NCI-H524 treated with DMSO at 0.1 percent for 48 hours (cell line): ENCODE measurements at regions not wholly inside any gene's neighbourhood (a gene's known extent, or its start where the extent isn't known, plus 50 kb on each side); places are given as distances from the start of the nearest gene placed in this dataset.
"Not testable (repeated sequence)": the region's sequence is repeated elsewhere in the genome, so short reads cannot be mapped to it uniquely, and the experiment has no call there.

ENCODE experiments used
- DNase-seq: peaks from one replicate; lab custom pipeline; 2025; lab: John Stamatoyannopoulos, UW

DNA sequence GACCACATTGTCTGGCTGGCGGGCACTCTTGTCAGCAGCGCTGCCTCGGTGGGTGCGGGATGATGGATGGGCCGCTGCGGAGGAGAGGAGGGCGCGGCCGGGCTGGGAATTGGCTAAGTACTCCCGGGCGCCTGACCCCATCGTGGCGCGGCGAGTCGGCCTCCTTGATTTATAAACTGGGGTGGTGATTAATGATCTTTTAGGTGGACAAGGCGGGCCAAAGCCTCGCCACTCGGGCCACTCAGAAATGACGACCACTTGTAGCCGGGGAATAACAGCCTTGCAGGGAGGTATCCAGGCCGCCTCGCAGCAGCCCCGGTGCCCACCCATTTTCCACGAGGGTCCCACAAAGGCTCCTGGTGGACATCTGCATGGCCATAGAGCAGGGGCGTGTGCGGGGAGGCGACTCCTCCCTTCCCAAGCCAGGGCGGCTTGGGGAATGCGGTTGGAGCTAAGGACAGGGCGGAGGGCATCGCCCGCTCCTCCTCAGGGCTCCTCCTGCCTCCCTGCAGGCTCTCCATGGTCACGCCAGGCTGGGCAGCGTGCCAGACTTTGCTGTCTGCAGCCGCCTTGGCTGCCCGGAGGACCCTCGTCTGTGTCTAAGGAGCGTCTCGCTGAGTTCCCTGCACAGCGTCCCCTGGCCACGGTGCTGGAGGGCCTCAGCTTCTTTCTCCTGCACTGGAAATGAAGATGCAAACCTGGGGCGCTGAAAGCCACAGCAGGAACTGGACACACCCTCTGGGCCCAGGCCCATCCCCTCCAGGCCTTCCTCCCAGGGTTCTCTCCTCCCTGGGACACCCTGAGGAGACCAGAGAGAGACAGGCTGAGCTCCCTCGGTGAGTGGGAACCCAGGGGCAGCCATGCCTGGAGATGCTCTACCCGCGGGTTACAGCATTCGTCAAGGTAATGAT is 287.4 kb upstream of the IRX4 start:
- no peak for DNase-seq

DNA sequence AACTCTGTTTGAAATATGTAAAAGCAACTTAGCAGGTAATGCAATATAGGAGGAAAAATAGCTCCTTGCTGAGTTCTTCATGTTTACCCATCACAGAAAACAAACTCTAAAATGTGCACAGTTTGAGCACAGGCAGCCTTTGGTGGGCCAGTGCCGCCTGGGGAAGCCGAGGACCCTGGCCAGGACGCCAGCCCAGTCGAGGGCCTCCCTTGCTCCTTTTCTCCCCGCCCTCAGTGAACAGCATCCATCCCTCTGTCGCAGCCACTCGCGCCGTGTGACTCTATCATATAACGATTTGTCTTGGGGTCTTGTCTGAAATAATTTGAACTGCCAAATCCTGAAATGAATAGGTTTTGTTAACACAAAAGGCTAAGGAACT is 286.7 kb upstream of the IRX4 start:
- DNase-seq: no peak

DNA sequence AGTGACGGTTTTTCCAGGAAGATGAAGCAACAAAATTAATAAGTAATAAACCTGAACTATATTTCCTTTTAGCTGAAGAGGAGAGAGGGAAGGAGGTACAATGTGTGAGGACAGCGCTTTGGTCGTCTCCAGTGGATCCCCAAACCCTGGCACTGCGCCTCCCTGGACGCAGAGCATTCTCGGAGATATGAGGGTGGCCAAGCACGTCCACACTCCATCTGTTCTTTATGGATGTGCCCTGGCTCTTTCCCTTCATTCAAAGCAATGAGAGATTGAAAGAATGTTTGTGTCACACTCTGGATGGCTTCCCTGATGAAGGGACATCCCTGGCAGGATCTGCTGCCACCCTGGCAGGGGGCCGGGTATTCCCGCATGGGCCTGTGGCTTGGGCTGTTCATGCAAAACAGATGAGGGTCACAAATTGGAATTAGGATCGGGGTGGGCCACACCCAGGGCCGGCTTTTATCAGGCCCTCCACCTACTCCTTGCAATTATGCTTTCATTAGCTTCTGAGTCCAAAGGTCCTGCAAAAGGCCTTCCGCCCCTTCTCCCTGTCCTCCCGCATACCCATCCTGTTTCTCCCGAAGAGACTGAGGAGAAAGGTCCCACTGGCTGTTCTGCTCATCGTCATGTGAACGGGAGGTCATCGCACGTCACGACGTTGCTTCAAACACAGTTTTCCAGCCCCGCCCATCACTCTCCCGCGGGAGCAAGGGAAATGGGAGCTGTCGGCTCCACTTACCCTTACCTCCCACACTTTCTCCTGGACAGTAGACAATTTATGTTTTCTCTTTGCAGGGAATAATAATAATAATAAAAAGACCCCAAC is 286.1 kb upstream of the IRX4 start:
- DNase-seq: no peak

DNA sequence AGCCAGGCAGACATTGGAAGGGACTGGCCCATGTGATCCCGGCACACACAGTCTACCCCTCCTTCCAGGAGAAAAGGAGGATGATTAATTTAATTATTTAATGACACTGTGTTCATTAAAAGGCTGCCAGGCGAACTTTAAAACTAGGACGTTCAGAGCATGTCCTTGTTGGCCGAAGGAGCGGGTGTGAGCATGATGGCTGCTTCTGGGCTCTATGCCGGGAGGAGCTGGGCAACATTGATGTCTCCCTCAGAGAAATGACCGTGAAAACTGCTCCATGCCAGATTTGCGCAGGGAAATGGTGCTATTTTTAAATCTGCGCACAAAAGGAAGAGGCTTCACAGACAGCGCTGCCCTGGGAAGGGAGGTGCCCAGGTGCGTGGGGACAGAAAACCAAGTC is 284.9 kb upstream of the IRX4 start:
- DNase-seq: no peak

DNA sequence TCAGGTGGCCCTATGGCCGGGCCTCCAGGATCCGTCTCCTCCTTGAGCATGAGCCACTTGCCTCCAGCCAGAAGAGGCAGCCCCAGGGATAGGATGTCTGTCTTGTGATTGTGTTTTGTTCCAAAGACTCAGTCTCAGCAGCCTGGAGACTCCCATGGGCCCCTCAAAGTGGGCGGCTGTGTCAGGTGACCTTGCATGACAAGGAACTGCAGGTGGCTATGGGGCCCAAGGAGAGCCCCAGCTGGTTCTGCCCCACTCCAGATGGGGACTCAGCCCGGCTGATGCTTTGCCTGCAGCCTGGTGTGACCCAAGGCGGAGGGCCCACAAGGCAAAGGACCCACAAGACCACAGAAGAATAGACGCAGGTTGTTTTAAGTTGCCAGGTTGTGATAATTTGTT is 284.3 kb upstream of the IRX4 start:
- no peak for DNase-seq

DNA sequence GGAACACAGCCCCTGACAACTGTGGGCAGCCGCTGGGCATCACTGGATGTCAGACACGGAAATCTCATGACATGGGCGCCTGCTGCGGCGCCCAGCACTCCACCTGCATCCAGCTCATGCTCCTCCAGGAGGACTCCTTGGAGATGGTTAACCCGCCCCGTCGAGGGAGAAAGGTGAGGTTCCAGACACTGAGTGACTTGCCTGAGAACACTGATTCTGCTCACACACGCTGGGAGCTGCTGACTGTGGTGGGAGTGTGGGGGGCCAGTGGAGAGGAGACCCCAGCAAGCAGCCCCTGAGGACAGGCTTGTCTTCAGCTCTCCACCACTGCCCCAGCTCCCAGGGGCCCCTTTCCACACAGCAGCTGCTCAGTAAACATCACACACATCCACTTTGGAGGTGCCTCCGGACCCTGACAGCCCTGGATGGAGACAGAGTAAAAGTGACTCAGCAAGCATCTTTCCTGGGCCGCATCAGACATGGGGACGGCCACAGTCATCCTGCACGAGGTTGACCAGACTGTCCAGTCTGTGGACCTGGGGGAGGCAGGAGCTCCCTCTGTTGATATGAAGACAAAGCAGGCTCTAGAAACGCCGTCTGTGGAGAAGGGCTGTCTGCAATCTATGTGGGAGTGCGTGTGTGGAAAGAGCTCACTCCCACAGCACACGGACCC is 283.7 kb upstream of the IRX4 start:
- no peak for DNase-seq

DNA sequence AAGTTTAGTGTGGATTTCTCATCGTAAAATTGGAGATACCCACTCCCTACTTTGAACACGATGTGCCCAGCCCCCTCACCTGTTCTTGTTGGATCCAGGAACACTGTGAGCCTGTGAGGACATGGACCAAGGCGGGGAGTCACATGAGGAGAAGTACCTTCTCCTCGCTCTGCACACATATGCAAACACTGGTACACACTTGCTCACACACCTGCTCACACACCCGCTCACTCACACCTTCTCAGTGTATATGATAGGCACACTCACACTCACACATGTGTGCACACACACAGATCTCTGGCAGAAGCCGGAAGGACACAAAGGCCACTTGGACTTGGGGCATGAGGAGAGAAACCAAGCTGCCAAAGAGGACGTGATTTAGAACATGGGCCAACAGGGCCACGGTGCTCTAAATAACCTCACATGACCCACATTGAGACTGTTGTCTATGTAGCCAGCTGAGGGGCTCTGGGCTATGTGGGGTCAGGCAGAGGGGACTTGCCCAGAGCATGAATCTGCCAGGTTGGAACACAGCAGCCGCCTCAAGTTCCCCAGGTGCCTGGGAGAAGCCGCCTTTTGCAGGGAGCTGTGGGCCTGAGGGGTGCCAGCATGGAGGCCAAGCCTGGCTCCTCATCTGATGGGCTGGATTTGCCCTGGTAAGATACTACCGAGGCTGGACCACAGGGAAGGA is 283.0 kb upstream of the IRX4 start:
- DNase-seq: no peak

DNA sequence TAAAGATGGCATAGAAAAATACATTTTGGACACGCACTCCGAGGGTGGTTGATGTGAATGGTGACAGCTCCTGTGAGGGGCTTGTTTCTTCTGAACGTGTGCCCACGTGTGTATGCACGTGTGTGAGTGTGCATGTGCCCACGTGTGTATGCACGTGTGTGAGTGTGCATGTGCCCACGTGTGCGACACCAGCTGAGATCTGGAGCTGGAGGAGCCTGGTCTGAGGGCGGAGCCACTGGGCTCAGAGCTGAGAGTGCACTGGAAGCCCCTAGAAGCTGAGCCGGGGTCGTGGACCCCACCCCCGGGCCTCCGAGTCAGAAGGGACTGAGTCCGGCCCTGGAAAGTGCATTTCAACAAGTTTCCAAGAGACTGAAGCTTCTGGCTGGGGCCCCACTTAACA is 282.5 kb upstream of the IRX4 start:
- no peak for DNase-seq

DNA sequence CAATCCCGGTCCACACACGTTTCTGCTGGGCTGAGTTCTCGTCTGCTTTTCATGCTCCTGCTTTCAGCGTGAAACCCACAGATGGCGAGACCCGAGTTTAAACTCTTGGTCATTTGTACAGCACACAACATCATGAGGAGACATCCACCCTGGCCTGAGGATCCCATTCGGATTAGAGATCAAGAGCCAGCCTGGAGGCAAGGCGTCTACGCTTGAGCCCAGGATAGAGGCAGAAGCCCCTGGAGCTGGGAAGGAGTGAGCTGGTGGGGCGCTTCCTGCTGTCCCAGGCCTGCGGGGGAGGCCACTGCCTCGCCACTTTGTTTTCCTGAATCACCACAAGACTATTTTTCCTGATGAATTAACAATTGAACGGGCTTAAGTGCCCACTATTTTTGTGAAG is 281.9 kb upstream of the IRX4 start:
- no peak for DNase-seq

DNA sequence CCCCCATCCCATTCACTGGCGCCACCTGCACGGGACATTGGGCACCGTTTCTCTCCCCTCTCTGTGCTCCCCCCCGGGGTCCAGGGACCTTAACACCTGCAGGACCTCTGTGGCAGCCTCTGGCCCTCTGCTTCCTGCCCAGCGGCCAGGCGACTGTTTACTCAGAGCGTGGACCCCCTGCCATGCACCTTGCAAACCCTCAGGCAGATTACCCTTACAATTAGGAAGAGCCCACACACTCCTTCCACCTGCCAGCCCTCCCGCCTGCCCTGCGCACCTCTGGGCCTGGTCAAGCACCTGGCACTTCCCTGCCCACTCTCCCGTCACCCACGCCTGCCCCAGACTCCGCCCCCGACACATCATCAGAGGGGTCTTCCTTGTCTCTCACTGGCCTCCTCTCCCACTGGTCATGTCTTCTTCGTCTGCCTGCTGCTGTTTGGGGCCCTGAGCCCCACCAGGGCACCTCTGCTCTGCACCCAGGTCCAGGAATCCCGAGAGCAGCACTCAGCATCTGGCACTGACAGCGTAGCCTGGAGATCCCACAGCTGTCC is 281.3 kb upstream of the IRX4 start:
- DNase-seq: no peak

DNA sequence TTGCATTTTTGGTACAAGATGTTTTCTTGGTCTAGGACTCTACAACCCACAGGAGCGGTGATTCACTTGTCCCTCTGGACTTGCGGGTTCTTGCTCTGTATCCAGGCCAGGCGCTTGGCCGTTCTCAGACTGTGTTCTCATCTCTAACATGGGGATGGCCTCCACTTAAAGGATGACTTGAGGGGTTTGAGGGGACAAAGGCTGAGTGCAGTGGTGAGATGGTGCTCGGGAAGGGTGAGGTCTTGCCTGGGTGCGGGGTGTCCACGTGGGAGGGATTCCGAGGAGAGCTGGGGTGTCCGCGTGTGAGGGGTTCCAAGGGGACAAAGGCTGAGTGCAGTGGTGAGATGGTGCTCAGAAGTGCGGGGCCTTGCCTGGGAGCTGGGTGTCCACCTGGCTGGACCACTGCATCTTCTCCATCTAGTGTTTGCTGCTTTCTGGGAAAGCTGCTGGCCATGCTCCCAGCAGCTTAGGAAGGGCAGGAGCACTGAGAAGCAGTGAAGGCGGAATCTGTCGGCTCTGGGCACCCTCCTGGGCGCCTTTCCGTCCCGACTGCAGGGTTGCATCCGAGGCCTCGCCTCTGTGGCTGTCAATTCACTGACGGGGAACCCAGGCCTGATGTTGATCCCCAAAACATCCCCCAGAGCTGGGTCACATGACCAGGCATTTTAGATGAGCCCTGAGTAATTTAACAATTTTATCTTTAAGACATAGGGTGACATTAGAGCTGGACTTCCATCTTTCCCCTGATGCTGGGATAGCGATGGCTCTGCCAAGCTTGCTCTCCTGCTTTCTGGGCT is 280.5 kb upstream of the IRX4 start:
- DNase-seq: no peak

DNA sequence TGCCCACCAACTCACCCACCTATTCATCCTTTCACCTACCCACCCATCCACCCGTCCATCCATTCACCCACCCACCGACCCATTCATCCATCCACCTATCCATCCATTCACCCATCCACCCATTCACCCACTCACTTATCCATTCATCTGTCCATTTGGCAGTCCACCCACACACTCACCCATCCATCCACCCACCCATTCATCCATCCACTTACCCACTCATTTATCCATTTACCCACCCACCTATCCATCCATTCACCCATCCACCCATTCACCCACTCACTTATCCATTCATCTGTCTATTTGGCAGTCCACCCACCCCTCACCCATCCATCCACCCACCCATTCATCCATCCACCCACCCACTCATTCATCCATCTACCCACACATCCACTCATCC is 278.1 kb upstream of the IRX4 start:
- no peak for DNase-seq

DNA sequence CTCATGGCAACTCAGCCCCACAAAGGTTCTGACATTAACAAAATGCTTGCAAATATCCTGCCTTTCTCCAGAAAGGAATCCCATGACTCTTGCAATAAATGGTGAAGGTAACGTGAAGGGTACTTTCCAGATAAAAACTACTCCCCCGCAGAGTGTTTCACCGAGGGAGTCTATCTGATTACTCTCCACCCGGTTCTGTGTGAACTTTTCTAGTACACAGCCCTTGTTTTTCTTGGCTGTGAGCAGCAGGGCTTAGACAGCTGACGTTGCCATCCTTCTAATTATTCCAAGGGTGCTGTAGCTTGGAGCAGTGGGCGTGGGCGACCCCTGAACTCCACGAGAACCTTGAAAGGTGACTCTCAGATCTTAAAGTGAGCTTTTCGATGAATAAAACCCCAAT is 276.0 kb upstream of the IRX4 start:
- DNase-seq: no peak

DNA sequence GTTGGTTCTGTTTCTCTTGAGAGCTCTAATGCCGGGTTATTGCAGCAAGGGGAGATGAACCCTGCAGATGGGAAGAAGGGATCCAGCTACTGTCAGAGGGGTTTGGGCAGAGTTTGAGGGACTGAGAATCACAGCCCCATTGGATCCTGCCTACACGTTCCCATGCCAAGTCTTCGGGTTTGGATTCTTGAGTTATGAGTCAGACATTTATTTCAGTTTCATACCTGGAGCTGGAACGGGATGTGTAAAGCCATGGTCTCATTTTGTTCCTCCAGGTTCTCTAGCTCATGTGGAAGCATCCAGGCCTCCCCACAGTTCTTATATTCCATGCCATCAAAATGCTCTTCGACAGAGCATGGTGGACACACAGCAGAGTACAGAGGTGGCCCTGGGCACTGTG is 275.4 kb upstream of the IRX4 start:
- DNase-seq: no peak

DNA sequence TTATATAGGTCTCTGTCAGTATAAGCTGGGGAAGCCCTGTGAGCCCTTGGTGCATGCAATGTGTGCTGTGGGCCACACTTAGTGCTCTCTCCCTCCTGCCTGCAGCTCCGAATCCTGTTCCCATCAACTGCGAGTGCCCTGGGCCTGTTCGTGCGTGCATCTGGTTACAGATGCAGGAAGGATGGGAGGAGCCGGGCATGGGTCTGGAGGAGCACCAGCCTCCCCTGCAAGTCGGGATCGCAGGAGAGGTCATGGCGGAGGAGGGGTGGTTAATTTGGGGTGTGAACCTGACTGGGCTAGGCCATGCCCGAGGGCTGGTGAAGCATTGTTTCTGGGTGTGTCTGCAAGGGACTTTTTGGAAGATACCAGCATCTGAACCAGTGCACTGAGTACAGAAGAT is 274.6 kb upstream of the IRX4 start:
- DNase-seq: no peak

DNA sequence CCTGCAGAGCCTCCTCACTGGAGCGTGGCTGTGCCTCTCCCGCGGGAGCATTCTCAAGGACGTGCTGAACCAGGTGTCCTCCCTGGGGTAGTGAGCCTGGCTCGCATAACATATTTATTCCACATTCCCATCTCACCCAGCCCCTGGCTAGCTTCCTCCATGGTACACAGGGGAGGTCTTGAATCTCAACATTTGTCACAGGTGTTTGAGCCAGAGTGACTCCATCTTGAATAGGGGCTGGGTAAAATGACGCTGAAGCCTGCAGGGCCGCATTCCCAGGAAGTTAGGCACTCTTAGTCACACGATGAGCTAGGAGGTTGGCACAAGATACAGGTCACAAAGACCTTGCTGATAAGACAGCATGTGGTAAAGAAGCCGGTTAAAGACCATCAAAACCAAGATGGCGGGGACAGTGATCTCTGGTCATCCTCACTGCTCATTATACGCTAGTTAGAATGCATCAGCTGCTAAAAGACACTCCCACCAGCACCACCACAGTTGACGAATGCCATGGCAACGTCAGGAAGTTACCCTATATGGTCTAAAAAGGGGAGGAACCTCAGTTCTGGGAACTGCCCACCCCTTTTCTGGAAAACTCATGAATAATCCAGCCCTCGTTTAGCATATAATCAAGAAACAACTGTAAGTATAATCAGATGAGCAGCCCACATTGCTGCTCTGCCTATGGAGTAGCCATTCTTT is 273.8 kb upstream of the IRX4 start:
- no peak for DNase-seq

DNA sequence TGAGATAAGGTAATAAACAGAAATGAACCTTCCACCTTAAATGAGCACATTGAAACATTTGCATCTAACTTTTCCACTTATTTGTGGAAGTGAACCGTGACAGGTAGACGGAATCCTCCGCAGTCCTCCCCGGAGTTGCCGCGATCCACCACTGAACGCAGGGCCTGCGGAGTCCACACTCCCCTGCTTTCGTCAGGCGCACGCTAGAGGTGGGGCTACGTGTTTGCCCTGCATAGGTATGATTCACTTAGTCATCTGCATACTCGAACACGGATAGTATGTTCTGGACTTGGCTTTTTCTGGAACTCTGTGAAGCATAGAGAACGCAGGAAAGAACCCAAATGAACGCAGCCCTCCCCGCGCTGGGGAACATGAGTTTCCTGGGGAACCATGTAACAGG is 272.8 kb upstream of the IRX4 start:
- no peak for DNase-seq

DNA sequence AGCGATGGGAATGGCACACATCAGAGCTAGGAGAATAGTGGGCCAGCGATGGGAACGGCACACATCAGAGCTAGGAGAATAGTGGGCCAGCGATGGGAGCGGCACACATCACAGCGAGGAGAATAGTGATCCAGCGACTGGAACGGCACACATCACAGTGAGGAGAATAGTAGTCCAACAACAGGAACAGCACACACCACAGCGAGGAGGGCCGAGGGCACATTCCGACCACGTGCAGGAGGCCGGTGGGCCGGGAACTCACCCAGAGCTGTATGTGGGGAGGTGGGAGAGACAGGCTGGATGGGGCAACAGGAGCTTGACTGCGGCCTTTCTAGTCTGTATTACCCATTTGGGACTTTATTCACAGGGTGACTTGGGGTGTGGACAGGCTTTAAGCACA is 271.1 kb upstream of the IRX4 start:
- DNase-seq: no peak

DNA sequence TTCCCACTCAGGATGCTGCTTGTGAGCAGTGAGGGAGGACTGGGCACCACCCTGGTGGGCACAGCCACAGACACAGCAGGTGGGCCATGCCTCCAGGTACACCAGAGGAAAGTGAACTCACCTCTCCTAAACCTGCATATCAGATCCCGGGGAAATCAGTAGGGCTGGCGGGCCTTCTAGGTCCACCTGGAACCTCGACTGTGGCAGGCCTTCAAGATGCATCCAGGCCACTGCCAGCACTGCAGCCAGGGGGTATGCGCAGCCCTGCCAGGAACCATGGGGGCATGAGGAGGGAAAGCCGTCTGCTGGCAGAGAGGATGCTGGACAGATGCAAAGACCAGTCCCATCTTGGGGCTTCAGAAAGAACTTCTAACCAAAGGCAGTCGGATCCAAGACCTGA is 270.6 kb upstream of the IRX4 start:
- DNase-seq: no peak

DNA sequence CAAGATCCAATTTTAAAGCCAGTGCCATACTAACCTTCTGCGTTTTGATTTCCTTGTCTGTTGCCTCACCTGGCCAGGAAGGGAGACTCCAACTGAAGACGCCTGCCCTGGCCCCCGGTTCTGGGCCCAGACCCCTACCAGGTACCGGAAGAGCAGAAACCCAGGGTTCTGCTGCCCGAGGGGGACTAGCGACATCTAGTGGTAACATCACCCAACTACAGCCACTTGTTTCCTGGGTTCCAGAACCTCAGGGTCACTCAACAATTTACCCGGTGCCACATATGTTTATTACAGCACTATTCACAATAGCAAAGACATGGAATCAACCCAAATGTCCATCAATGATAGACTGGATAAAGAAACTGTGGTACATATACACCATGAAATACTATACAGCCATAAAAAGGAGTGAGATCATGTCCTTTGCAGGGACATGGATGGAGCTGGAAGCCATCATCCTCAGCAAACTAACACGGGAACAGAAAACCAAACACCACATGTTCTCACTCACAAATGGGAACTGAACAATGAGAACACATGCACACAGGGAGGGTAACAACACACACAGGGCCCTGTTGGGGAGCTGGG is 268.7 kb upstream of the IRX4 start:
- not testable (repeated sequence) for DNase-seq
